Trophoblast cell (in vitro differentiated cells and primary cell): ENCODE measurements at regions not wholly inside any gene's neighbourhood (a gene's known extent, or its start where the extent isn't known, plus 50 kb on each side); places are given as distances from the start of the nearest gene placed in this dataset.
"Not testable (repeated sequence)": the region's sequence is repeated elsewhere in the genome, so short reads cannot be mapped to it uniquely, and the experiment has no call there.

Source experiments
- DNase-seq, 2 donors: peaks; one replicate each; pipeline ENCODE4 v3.0.0-alpha.2; 2016
- H2AFZ ChIP-seq: 2 replicates; pipeline ENCODE4 v1.6.1; 2013; ENCODE audit warnings: low read length, moderate library complexity, mild to moderate bottlenecking; ENCODE audit not compliant: insufficient read depth, poor library complexity
- H2AK5ac ChIP-seq: 2 replicates; pipeline ENCODE4 v1.6.1; 2013; ENCODE audit warnings: mild to moderate bottlenecking, low read length
- H2BK120ac ChIP-seq: 2 replicates; pipeline ENCODE4 v1.6.1; 2013; ENCODE audit warnings: low read length, mild to moderate bottlenecking, moderate library complexity; ENCODE audit not compliant: insufficient read depth, poor library complexity
- H2BK12ac ChIP-seq: 2 replicates; pipeline ENCODE4 v1.6.1; 2013; ENCODE audit warnings: mild to moderate bottlenecking, low read length, moderate library complexity
- H2BK5ac ChIP-seq: 2 replicates; pipeline ENCODE4 v1.6.1; 2013; ENCODE audit warnings: low read length, low read depth, moderate library complexity, mild to moderate bottlenecking; ENCODE audit not compliant: poor library complexity
- H3K14ac ChIP-seq: 2 replicates; pipeline ENCODE4 v1.6.1; 2013; ENCODE audit warnings: mild to moderate bottlenecking, low read length
- H3K18ac ChIP-seq: 2 replicates; pipeline ENCODE4 v1.6.1; 2013; ENCODE audit warnings: mild to moderate bottlenecking, low read length
- H3K23ac ChIP-seq: 2 replicates; pipeline ENCODE4 v1.6.1; 2013; ENCODE audit warnings: low read length
- H3K27ac ChIP-seq: 2 replicates; pipeline ENCODE4 v1.5.1; 2013; ENCODE audit warnings: low read depth, mild to moderate bottlenecking, inconsistent platforms, low read length, moderate library complexity
- H3K27me3 ChIP-seq: 2 replicates; pipeline ENCODE4 v1.6.1; 2013; ENCODE audit warnings: inconsistent platforms, mild to moderate bottlenecking, low read length, moderate library complexity; ENCODE audit not compliant: insufficient read depth
- H3K36me3 ChIP-seq, 2 experiments: 1 replicate in 1 of 2; 2 replicates in 1 of 2; pipeline ENCODE4 v1.6.1; 2013; ENCODE audit warnings: low read length in 2 of 2, mild to moderate bottlenecking in 2 of 2, moderate library complexity in 1 of 2; ENCODE audit not compliant: insufficient read depth in 2 of 2, control insufficient read depth in 1 of 2
- H3K4ac ChIP-seq: 2 replicates; pipeline ENCODE4 v1.6.1; 2013; ENCODE audit warnings: low read depth, mild to moderate bottlenecking, low read length, moderate library complexity
- H3K4me1 ChIP-seq, 2 experiments: 1 replicate in 1 of 2; 2 replicates in 1 of 2; pipeline ENCODE4 v1.6.1; 2013; ENCODE audit warnings: low read length in 2 of 2, mild to moderate bottlenecking in 2 of 2, moderate library complexity in 1 of 2; ENCODE audit not compliant: insufficient read depth in 2 of 2, control insufficient read depth in 1 of 2
- H3K4me2 ChIP-seq: 2 replicates; pipeline ENCODE4 v1.6.1; 2013; ENCODE audit warnings: inconsistent platforms, mild to moderate bottlenecking, low read length, moderate library complexity
- H3K4me3 ChIP-seq: 2 replicates; pipeline ENCODE4 v1.5.1; 2013; ENCODE audit warnings: mild to moderate bottlenecking, low read depth, low read length, inconsistent platforms
- H3K79me1 ChIP-seq: one replicate; pipeline ENCODE4 v1.6.1; 2013; ENCODE audit warnings: low read length
- H3K79me2 ChIP-seq: 2 replicates; pipeline ENCODE4 v1.6.1; 2013; ENCODE audit warnings: low read length, mild to moderate bottlenecking; ENCODE audit not compliant: control insufficient read depth, insufficient read depth, poor library complexity
- H3K9ac ChIP-seq: 2 replicates; pipeline ENCODE4 v1.6.1; 2013; ENCODE audit warnings: mild to moderate bottlenecking, low read length
- H3K9me3 ChIP-seq: 2 replicates; pipeline ENCODE4 v1.6.1; 2013; ENCODE audit warnings: low read depth, mild to moderate bottlenecking, control low read depth, inconsistent platforms, low read length; ENCODE audit not compliant: insufficient read depth
- H4K12ac ChIP-seq: 2 replicates; pipeline ENCODE4 v1.6.1; 2013; ENCODE audit warnings: low read depth, mild to moderate bottlenecking, low read length, moderate library complexity
- H4K8ac ChIP-seq: 2 replicates; pipeline ENCODE4 v1.6.1; 2013; ENCODE audit warnings: low read depth, mild to moderate bottlenecking, low read length, moderate library complexity
- H4K91ac ChIP-seq: one replicate; pipeline ENCODE4 v1.6.1; 2013; ENCODE audit warnings: low read depth, mild to moderate bottlenecking, low read length, moderate library complexity
- WGBS: extraction: QIAGEN DNeasy Blood & Tissue Kit; methylation state at CpG from one replicate; pipeline ENCODE4 v1.1.7; 2013; ENCODE audit warnings: missing lambda C conversion rate; ENCODE audit not compliant: insufficient read length, insufficient coverage; ENCODE audit errors: extremely low coverage; 5-methylcytosine and 5-hydroxymethylcytosine counted together

DNA sequence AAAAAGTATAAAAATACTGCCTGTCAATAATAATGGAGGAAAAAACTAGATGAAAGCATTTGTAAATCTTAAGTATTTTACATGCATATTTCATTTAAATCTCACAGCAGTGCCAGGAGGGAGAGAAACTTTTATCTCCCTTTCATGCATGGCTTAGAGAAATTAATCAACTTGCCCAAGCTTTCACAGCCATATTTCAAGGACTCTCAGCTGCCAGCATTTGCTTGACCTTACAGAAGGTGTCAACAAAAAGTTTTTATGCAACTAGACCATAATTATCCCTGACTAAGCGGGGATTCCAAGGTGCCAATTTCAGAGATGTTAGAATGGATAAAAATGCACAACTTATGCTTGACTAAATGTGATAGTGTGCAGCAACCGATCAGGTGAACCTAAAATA is 125.4 kb downstream of the ZFAND4 start:
- Histone ChIP-seq H3K14ac (no peak overlapping the region), H4K12ac (no peak overlapping the region), H4K91ac (no peak overlapping the region), H3K36me3 (peaks cover 0 to 4% of the 10 kb centered on the region in 2 experiments), H2BK5ac (no peak overlapping the region), H3K23ac (no peak overlapping the region), H3K4ac (no peak overlapping the region), H2BK120ac (no peak overlapping the region), H3K4me2 (no peak overlapping the region), H3K9me3 (no peaks in the 10 kb centered on the region), H3K79me1 (no peaks in the 10 kb centered on the region), H3K4me1 (no peaks in the 10 kb centered on the region), H3K27me3 (no peaks in the 10 kb centered on the region), H3K4me3 (no peak overlapping the region), H3K79me2 (no peaks in the 10 kb centered on the region), H2AFZ (no peak overlapping the region), H3K18ac (no peak overlapping the region), H4K8ac (no peak overlapping the region), H3K27ac (no peak overlapping the region), H2AK5ac (no peak overlapping the region), H3K9ac (no peak overlapping the region), H2BK12ac (no peak overlapping the region)
- WGBS = no CpG with 5 or more reads among the region's 2 CpGs
- DNase-seq = no peak

DNA sequence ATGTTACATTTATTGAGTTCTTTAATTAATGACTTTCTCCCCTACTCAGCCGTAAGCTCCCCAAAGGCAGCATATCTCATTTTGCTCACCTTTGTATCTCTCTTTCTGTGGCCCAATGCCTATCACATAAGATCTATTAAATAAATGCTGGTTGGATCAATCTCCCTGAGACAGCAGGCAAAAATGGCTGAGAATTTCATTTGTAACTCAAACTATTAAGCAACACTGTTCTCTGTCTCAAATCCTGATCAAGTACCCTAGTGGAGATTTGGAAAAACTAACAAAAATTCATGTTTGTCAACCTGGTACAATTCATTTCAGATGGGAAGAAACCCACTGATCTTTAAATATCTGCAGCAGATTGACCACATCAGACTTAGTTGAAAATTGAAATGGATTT is 127.4 kb downstream of the ZFAND4 start:
- Histone ChIP-seq H2BK12ac (no peak overlapping the region), H3K79me2 (no peaks in the 10 kb centered on the region), H3K9me3 (no peaks in the 10 kb centered on the region), H3K18ac (no peak overlapping the region), H2BK120ac (no peak overlapping the region), H2AK5ac (no peak overlapping the region), H3K36me3 (peaks cover 0 to 4% of the 10 kb centered on the region in 2 experiments), H3K27me3 (no peaks in the 10 kb centered on the region), H2AFZ (no peak overlapping the region), H3K27ac (no peak overlapping the region), H2BK5ac (no peak overlapping the region), H3K23ac (no peak overlapping the region), H4K12ac (no peak overlapping the region), H3K14ac (no peak overlapping the region), H4K91ac (no peak overlapping the region), H3K4me3 (no peak overlapping the region), H3K9ac (no peak overlapping the region), H3K79me1 (no peaks in the 10 kb centered on the region), H3K4me1 (no peaks in the 10 kb centered on the region), H3K4ac (no peak overlapping the region), H3K4me2 (no peak overlapping the region), H4K8ac (no peak overlapping the region)
- DNase-seq = no peak
- no CpG with 5 or more reads among the region's 1 CpG for WGBS

DNA sequence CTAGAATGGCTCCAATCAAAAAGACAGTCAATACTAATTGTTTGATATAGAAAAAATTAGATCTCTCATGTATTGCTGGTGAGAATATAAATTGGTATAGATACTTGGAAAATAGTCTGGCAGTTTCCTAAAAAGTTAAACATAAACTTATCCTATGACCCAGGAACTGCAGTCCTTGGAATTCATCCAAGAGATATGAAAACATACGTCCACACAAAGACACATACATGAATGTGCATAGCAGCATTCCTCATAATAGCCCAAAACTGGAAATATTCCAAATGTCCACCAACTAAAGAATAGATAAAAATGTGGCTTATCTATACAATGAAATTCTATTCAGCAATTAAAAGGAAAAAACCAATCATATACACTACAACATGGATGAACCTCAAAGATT is 128.4 kb downstream of the ZFAND4 start:
- H3K27ac ChIP-seq = no peak overlapping the region
- no peak overlapping the region for H3K4ac ChIP-seq
- no peak overlapping the region for H3K14ac ChIP-seq
- no peak overlapping the region for H4K8ac ChIP-seq
- no peak overlapping the region for H3K9ac ChIP-seq
- H3K9me3 ChIP-seq = no peaks in the 10 kb centered on the region
- H3K4me3 ChIP-seq = no peak overlapping the region
- no peaks in the 10 kb centered on the region for H3K27me3 ChIP-seq
- no peak overlapping the region for H2BK5ac ChIP-seq
- no peak overlapping the region for H3K23ac ChIP-seq
- no peak overlapping the region for H2BK120ac ChIP-seq
- H3K79me2 ChIP-seq = no peaks in the 10 kb centered on the region
- no peak overlapping the region for H2BK12ac ChIP-seq
- peaks cover 0 to 4% of the 10 kb centered on the region in 2 experiments for H3K36me3 ChIP-seq
- H3K4me2 ChIP-seq = no peak overlapping the region
- no peak overlapping the region for H4K91ac ChIP-seq
- H4K12ac ChIP-seq = no peak overlapping the region
- H2AFZ ChIP-seq = no peak overlapping the region
- no CpG with 5 or more reads among the region's 1 CpG for WGBS
- no peaks in the 10 kb centered on the region for H3K4me1 ChIP-seq
- no peak overlapping the region for H2AK5ac ChIP-seq
- H3K79me1 ChIP-seq = no peaks in the 10 kb centered on the region
- H3K18ac ChIP-seq = no peak overlapping the region
- DNase-seq = no peak

DNA sequence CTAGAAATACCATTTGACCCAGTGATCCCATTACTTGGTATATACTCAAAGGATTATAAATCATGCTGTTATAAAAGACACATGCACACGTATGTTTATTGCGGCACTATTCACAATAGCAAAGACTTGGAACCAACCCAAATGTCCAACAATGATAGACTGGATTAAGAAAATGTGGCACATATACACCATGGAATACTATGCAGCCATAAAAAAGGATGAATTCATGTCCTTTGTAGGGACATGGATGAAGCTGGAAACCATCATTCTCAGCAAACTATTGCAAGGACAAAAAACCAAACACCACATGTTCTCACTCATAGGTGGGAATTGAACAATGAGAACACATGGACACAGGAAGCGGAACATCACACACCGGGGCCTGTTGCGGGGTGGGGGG is 131.5 kb downstream of the ZFAND4 start:
- H3K4ac ChIP-seq, H3K9me3 ChIP-seq, H4K8ac ChIP-seq, H3K27me3 ChIP-seq, H4K91ac ChIP-seq, H4K12ac ChIP-seq, H2BK5ac ChIP-seq, H3K4me2 ChIP-seq, H3K36me3 ChIP-seq, H3K14ac ChIP-seq, H3K4me3 ChIP-seq, H3K9ac ChIP-seq, H2AK5ac ChIP-seq, H3K79me2 ChIP-seq, H2BK12ac ChIP-seq, DNase-seq, H3K4me1 ChIP-seq, H3K23ac ChIP-seq, H3K79me1 ChIP-seq, H3K27ac ChIP-seq, H3K18ac ChIP-seq, H2AFZ ChIP-seq, H2BK120ac ChIP-seq: not testable (repeated sequence)
- no CpG with 5 or more reads among the region's 5 CpGs for WGBS
